Neural progenitor cell (in vitro differentiated cells): ENCODE measurements at regions not wholly inside any gene's neighbourhood (a gene's known extent, or its start where the extent isn't known, plus 50 kb on each side); places are given as distances from the start of the nearest gene placed in this dataset.

Source experiments
- DNase-seq: peaks from one replicate; pipeline ENCODE4 v3.0.0-alpha.2; 2016; ENCODE audit warnings: low spot score
- H2AFZ ChIP-seq: fragments of 200-600 bp; sonication (generic); replicated peaks from 2 replicates; pipeline ENCODE4 v1.6.1; 2016; ENCODE audit warnings: antibody characterized with exemption
- H3F3A ChIP-seq: fragments of 200-600 bp; sonication (generic); 2 replicates; pipeline ENCODE4 v1.6.1; 2016; ENCODE audit warnings: antibody characterized with exemption, low read depth
- H3K27ac ChIP-seq: fragments of 200-600 bp; sonication (generic); 2 replicates; pipeline ENCODE4 v1.5.1; 2016; ENCODE audit warnings: mild to moderate bottlenecking
- H3K27me3 ChIP-seq: fragments of 200-600 bp; sonication (generic); 2 replicates; pipeline ENCODE4 v1.6.1; 2016; ENCODE audit warnings: mild to moderate bottlenecking, moderate library complexity
- H3K36me3 ChIP-seq: fragments of 200-600 bp; sonication (generic); 2 replicates; pipeline ENCODE4 v1.5.1; 2016
- H3K4me1 ChIP-seq: fragments of 200-600 bp; sonication (generic); 2 replicates; pipeline ENCODE4 v1.6.1; 2016; ENCODE audit warnings: mixed run types
- H3K4me2 ChIP-seq: fragments of 200-600 bp; sonication (generic); 2 replicates; pipeline ENCODE4 v1.6.1; 2016
- H3K4me3 ChIP-seq: fragments of 200-600 bp; sonication (generic); 2 replicates; pipeline ENCODE4 v1.5.1; 2016
- H3K79me2 ChIP-seq: fragments of 200-600 bp; sonication (generic); 2 replicates; pipeline ENCODE4 v1.6.1; 2016; ENCODE audit warnings: low read depth
- H3K9ac ChIP-seq: fragments of 200-600 bp; sonication (generic); 2 replicates; pipeline ENCODE4 v1.6.1; 2016
- H3K9me3 ChIP-seq: fragments of 200-600 bp; sonication (generic); 2 replicates; pipeline ENCODE4 v1.5.1; 2016; ENCODE audit warnings: low read depth
- H4K20me1 ChIP-seq: fragments of 200-600 bp; sonication (generic); 2 replicates; pipeline ENCODE4 v1.6.1; 2016; ENCODE audit warnings: low read depth
- H3K27ac Mint-ChIP-seq: 3 replicates; pipeline ENCODE4 v1.8.0; 2021; ENCODE audit warnings: mixed read lengths
- H3K27me3 Mint-ChIP-seq: 2 replicates; pipeline ENCODE4 v1.8.0; 2022; ENCODE audit warnings: low read depth, mild to moderate bottlenecking, inconsistent platforms, moderate library complexity, mixed read lengths; ENCODE audit not compliant: insufficient read depth
- H3K36me3 Mint-ChIP-seq: 3 replicates; pipeline ENCODE4 v1.8.0; 2021; ENCODE audit warnings: mixed read lengths
- H3K4me1 Mint-ChIP-seq: 3 replicates; pipeline ENCODE4 v1.8.0; 2021; ENCODE audit warnings: mixed read lengths
- H3K4me3 Mint-ChIP-seq: 3 replicates; pipeline ENCODE4 v1.8.0; 2021; ENCODE audit warnings: mild to moderate bottlenecking, moderate library complexity, mixed read lengths
- H3K9me3 Mint-ChIP-seq: 3 replicates; pipeline ENCODE4 v1.8.0; 2020; ENCODE audit warnings: mixed read lengths
- CTCF ChIP-seq: fragments of 200-600 bp; sonication (generic); IDR thresholded peaks from 2 replicates; pipeline ENCODE4 v1.5.1; 2017; ENCODE audit warnings: antibody characterized with exemption, mild to moderate bottlenecking
- EZH2 ChIP-seq: fragments of 200-600 bp; sonication (generic); IDR thresholded peaks from 2 replicates; pipeline ENCODE4 v1.6.1; 2017; ENCODE audit warnings: antibody characterized with exemption, mild to moderate bottlenecking, moderate library complexity
- EZH2phosphoT487 ChIP-seq: fragments of 200-600 bp; sonication (generic); IDR thresholded peaks from 2 replicates; pipeline ENCODE4 v1.6.1; 2017; ENCODE audit warnings: antibody characterized with exemption

GRCh38 chr7:156515911-156516790 lies 124.4 kb upstream of the RNF32 start:
- H3K4me3 ChIP-seq: no peak overlapping the region
- H3K9me3 Mint-ChIP-seq: peaks cover 2% of the 10 kb centered on the region
- TF ChIP-seq EZH2 (no peak), CTCF (no peak), EZH2phosphoT487 (no peak)
- no peak overlapping the region for H3K27ac ChIP-seq
- H3K9ac ChIP-seq: no peak overlapping the region
- no peak overlapping the region for H3K27ac Mint-ChIP-seq
- DNase-seq: no peak
- H3K36me3 Mint-ChIP-seq: no peaks in the 10 kb centered on the region
- peaks cover 3% of the 10 kb centered on the region for H3K4me1 Mint-ChIP-seq
- H3K4me2 ChIP-seq: no peak overlapping the region
- H3K4me3 Mint-ChIP-seq: no peak overlapping the region
- no peaks in the 10 kb centered on the region for H3K79me2 ChIP-seq
- H3K27me3 Mint-ChIP-seq: peaks cover 3% of the 10 kb centered on the region
- H2AFZ ChIP-seq: no peak overlapping the region
- peaks cover 9% of the 10 kb centered on the region for H3K9me3 ChIP-seq
- H3F3A ChIP-seq: no peaks in the 10 kb centered on the region
- no peaks in the 10 kb centered on the region for H4K20me1 ChIP-seq
- H3K4me1 ChIP-seq: no peaks in the 10 kb centered on the region
- no peaks in the 10 kb centered on the region for H3K27me3 ChIP-seq
- no peaks in the 10 kb centered on the region for H3K36me3 ChIP-seq

- no peaks in the 10 kb centered on the region for H3K27me3 ChIP-seq
- Mint-ChIP-seq H3K9me3 (peaks cover 11% of the 10 kb centered on the region), H3K4me1 (peaks cover 3% of the 10 kb centered on the region), H3K4me3 (no peak overlapping the region), H3K36me3 (no peaks in the 10 kb centered on the region), H3K27ac (no peak overlapping the region), H3K27me3 (peaks cover 3% of the 10 kb centered on the region)
- H4K20me1 ChIP-seq: no peaks in the 10 kb centered on the region
- peaks cover 9% of the 10 kb centered on the region for H3K9me3 ChIP-seq
- H3K27ac ChIP-seq: no peak overlapping the region
- H2AFZ ChIP-seq: no peak overlapping the region
- TF ChIP-seq EZH2: no peak
- TF ChIP-seq EZH2phosphoT487: no peak
- no peak for TF ChIP-seq CTCF
- no peaks in the 10 kb centered on the region for H3K36me3 ChIP-seq
- no peak overlapping the region for H3K4me3 ChIP-seq
- no peaks in the 10 kb centered on the region for H3K4me1 ChIP-seq
- H3K9ac ChIP-seq: no peak overlapping the region
- DNase-seq: no peak
- no peaks in the 10 kb centered on the region for H3F3A ChIP-seq
- no peak overlapping the region for H3K4me2 ChIP-seq
- no peaks in the 10 kb centered on the region for H3K79me2 ChIP-seq
Measured at GRCh38 chr7:156514851-156515250, 125.7 kb upstream of the RNF32 start.

GRCh38 chr7:156511426-156511825 lies 129.1 kb upstream of the RNF32 start:
- Histone ChIP-seq H2AFZ (no peak overlapping the region), H3K79me2 (no peaks in the 10 kb centered on the region), H3K27ac (no peak overlapping the region), H3K4me2 (no peak overlapping the region), H4K20me1 (no peaks in the 10 kb centered on the region), H3K4me3 (no peak overlapping the region), H3K9me3 (peaks cover 9% of the 10 kb centered on the region), H3K4me1 (no peaks in the 10 kb centered on the region), H3K27me3 (no peaks in the 10 kb centered on the region), H3K9ac (no peak overlapping the region), H3F3A (no peaks in the 10 kb centered on the region), H3K36me3 (no peaks in the 10 kb centered on the region)
- H3K4me3 Mint-ChIP-seq: no peak overlapping the region
- no peak for DNase-seq
- peaks cover 2% of the 10 kb centered on the region for H3K27me3 Mint-ChIP-seq
- no peaks in the 10 kb centered on the region for H3K36me3 Mint-ChIP-seq
- peaks cover 13% of the 10 kb centered on the region for H3K9me3 Mint-ChIP-seq
- TF ChIP-seq CTCF (no peak), EZH2 (no peak), EZH2phosphoT487 (no peak)
- no peak overlapping the region for H3K27ac Mint-ChIP-seq
- peaks cover 2% of the 10 kb centered on the region for H3K4me1 Mint-ChIP-seq
